ENCODE measurements at regions not wholly inside any gene's neighbourhood (a gene's known extent, or its start where the extent isn't known, plus 50 kb on each side); places are given as distances from the start of the nearest gene placed in this dataset.

DNA sequence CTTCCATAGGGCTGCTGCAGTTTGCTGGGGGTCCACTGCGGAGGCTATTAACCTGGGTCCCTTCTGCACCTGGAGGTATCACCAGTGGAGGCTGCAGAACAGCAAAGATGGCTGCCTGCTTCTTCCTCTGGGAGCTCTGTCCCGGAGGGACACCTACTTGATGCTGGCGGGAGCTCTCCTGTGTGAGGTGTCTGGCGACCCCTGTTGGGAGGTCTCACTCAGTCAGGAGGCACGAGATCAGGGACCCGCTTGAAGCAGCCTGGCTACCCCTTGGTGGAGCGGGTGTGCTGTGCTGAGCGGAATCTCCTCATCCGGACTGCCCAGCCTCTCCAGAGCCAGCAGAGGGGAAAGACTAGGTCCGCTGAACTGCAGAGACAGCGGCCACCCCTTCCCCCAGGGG lies 56.0 kb upstream of the CTXND1 start:
- Histone ChIP-seq H3K36me3 (no peaks in the 10 kb centered on the region), H3K4me1 (no peaks in the 10 kb centered on the region), H3K4me3 (no peak overlapping the region), H3K9me3 (replicated peaks) (no peaks in the 10 kb centered on the region), H3K27ac (no peak overlapping the region), H3K27me3 (0 out of 2 replicates have a peak, but pooled peaks cover 3% of the 10 kb centered on the region)
- peak in 1 of 2 experiments; percentile 17 for DNase-seq

DNA sequence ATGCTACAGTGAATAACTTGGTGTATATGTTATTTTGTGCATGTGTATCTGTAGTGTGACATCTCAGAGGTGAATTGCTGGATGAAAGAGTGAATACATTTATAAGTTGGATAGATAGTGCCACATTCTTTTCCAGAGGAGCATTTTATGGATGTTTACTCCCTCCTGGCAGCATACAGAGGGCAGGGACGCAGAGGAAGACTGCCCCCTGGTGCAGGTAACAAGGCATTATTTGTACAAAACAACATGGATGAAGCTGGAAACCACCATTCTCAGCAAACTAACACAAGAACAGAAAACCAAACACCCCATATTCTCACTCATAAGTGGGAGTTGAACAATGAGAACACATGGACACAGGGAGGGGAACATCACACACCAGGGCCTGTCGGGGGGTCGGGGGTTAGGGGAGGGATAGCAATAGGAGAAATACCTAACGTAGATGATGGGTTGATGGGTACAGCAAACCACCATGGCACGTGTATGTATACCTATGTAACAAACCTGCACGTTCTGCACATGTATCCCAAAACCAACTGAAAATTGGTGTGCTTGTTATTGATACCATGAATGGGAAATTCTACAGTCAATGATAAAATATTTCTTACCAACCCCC lies 57.9 kb upstream of the CTXND1 start:
- no peak overlapping the region for H3K4me3 ChIP-seq
- no peaks in the 10 kb centered on the region for H3K36me3 ChIP-seq
- H3K27ac ChIP-seq, result no peak overlapping the region
- no peaks in the 10 kb centered on the region for H3K9me3 ChIP-seq (replicated peaks)
- peak in 1 of 2 experiments; percentile 54 for DNase-seq
- 0 out of 2 replicates have a peak, but pooled peaks cover 3% of the 10 kb centered on the region for H3K27me3 ChIP-seq
- no peaks in the 10 kb centered on the region for H3K4me1 ChIP-seq

- no peak for DNase-seq
- no peak overlapping the region for H3K27ac ChIP-seq
- H3K36me3 ChIP-seq, result no peaks in the 10 kb centered on the region
- no peaks in the 10 kb centered on the region for H3K4me1 ChIP-seq
- H3K27me3 ChIP-seq, result 0 out of 2 replicates have a peak, but pooled peaks cover 3% of the 10 kb centered on the region
- no peak overlapping the region for H3K4me3 ChIP-seq
- H3K9me3 ChIP-seq (replicated peaks), result no peaks in the 10 kb centered on the region
Observed at GRCh38 chr15:80310776-80311175, 58.8 kb upstream of the CTXND1 start.

DNA sequence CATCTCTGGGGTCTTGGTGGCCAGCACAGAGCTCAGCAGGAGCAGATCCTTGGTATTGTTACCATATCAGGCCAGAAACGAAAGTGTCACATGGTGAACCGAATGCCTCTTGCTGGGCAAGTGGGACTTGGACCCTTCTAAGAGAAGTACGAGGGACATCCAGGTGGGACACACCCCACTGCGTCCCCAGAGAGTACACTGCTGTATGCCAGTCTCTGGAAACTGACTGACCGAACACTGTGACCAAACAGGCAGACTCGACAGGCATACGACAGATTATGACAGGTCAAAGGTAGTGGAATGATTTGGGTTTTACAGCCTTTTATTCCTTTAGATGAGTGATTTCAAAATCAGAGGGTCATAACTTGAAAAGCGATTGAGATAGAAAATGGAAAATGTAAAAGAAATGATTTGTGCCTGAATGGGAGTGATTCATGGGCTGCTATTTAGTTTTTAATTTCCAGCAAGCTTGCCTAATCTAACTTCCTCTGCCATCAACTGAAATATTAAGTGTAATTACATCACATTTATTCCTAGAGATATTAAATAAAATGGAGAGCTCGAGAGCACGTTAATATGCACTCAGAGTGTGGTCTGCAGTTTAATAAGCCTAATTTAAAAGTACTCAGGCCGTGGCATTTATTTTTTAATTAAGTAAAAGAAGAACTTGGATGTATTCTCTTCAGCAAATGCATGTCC lies 63.4 kb upstream of the CTXND1 start:
- Histone ChIP-seq H3K36me3 (no peaks in the 10 kb centered on the region), H3K27ac (no peak overlapping the region), H3K4me3 (no peak overlapping the region), H3K27me3 (no peaks in the 10 kb centered on the region), H3K4me1 (no peaks in the 10 kb centered on the region), H3K9me3 (replicated peaks) (no peaks in the 10 kb centered on the region)
- no peak for DNase-seq

- no peaks in the 10 kb centered on the region for H3K27me3 ChIP-seq
- H3K27ac ChIP-seq, result no peak overlapping the region
- no peaks in the 10 kb centered on the region for H3K9me3 ChIP-seq (replicated peaks)
- H3K4me3 ChIP-seq, result no peak overlapping the region
- no peaks in the 10 kb centered on the region for H3K4me1 ChIP-seq
- DNase-seq, result no peak
- H3K36me3 ChIP-seq, result peaks cover 3% of the 10 kb centered on the region; the same call in 1 of the 2 replicates
Observed at GRCh38 chr15:80317389-80318182, 65.6 kb upstream of the CTXND1 start.

DNA sequence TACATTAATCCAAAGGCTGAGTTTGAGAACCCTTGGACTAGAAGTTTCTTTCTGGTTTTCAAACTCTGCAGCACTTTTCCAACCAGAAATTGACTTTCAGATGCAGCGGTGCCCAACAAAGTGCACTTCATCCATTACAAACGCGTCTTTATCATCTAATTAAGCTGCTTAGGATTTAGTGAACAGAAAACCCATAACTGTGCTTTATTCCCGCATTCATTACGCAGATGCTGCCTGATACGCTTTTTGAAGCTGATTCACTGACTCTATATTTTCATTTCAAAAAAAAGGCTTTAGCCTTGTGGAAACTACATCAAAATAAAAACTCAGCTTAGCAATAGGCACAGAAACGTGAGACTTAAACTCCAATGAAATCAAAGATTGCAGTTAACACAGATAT lies 69.8 kb upstream of the CTXND1 start:
- H3K27ac ChIP-seq, result no peak overlapping the region
- no peaks in the 10 kb centered on the region for H3K27me3 ChIP-seq
- no peak overlapping the region for H3K4me3 ChIP-seq
- H3K9me3 ChIP-seq (replicated peaks), result 0 out of 2 replicates have a peak, but pooled peaks cover 7% of the 10 kb centered on the region
- H3K36me3 ChIP-seq, result peaks cover 3% of the 10 kb centered on the region; the same call in 1 of the 2 replicates
- H3K4me1 ChIP-seq, result no peaks in the 10 kb centered on the region
- DNase-seq, result no peak

GRCh38 chr15:80323285-80323684 lies 71.3 kb upstream of the CTXND1 start:
- H3K4me1 ChIP-seq, result no peaks in the 10 kb centered on the region
- H3K36me3 ChIP-seq, result peaks cover 3% of the 10 kb centered on the region; the same call in 1 of the 2 replicates
- no peaks in the 10 kb centered on the region for H3K27me3 ChIP-seq
- 0 out of 2 replicates have a peak, but pooled peaks cover 7% of the 10 kb centered on the region for H3K9me3 ChIP-seq (replicated peaks)
- no peak overlapping the region for H3K27ac ChIP-seq
- peak in 1 of 2 experiments; percentile 5 for DNase-seq
- H3K4me3 ChIP-seq, result no peak overlapping the region

DNA sequence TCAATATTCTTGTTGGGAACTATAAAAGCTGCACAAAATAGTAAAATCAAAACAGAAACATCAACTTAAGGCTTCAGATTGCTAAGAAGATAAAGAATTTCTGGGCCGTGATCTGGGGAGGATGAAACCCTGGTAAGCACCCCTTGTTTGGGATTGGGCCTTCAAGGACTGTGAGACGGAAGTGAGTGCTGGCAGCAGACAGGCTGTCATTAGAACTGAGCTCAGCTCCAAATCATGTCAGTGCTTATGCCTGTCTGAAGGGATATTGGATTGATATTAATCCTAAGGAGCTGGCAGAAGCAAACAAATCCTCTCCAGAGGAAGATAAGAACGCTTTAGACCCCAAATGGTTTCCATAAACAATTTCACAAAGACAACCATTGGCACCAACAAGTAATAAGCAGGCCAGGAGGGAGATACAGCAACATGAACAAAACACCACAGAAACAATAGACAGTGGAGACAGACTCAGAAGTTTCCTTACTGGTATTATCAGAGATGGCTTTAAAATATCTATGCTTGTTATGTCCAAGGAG lies 72.6 kb upstream of the CTXND1 start:
- no peak for DNase-seq
- Histone ChIP-seq H3K27me3 (no peaks in the 10 kb centered on the region), H3K27ac (no peak overlapping the region), H3K4me1 (no peaks in the 10 kb centered on the region), H3K9me3 (replicated peaks) (0 out of 2 replicates have a peak, but pooled peaks cover 7% of the 10 kb centered on the region), H3K4me3 (no peak overlapping the region), H3K36me3 (peaks cover 3% of the 10 kb centered on the region; the same call in 1 of the 2 replicates)

DNA sequence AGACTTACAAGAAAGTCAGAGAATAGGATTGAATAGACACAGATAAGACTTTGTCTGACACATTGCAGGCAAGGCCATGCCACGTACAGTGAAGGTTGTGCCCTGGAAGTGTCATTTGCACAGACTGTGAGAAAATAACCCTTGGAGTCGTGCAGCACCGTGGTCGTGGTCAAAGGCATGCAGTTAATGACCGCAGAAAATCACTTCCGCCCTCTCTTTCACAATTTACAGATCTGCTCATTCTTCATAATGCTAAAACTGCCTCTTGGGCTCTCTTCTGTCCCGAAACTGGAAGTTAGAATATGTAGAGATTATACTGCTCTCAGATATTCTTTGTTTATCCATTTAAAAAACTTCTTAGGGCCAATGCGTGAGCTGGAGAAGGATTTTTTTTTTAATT lies 73.2 kb upstream of the CTXND1 start:
- Histone ChIP-seq H3K4me3 (no peak overlapping the region), H3K36me3 (peaks cover 3% of the 10 kb centered on the region; the same call in 1 of the 2 replicates), H3K27me3 (no peaks in the 10 kb centered on the region), H3K27ac (no peak overlapping the region), H3K9me3 (replicated peaks) (0 out of 2 replicates have a peak, but pooled peaks cover 7% of the 10 kb centered on the region), H3K4me1 (no peaks in the 10 kb centered on the region)
- DNase-seq, result no peak

- Histone ChIP-seq H3K9me3 (replicated peaks) (0 out of 2 replicates have a peak, but pooled peaks cover 7% of the 10 kb centered on the region), H3K4me3 (no peak overlapping the region), H3K27ac (no peak overlapping the region), H3K4me1 (no peaks in the 10 kb centered on the region), H3K27me3 (no peaks in the 10 kb centered on the region), H3K36me3 (peaks cover 3% of the 10 kb centered on the region; the same call in 1 of the 2 replicates)
- no peak for DNase-seq
Observed at GRCh38 chr15:80326270-80326669, 74.3 kb upstream of the CTXND1 start.

DNA sequence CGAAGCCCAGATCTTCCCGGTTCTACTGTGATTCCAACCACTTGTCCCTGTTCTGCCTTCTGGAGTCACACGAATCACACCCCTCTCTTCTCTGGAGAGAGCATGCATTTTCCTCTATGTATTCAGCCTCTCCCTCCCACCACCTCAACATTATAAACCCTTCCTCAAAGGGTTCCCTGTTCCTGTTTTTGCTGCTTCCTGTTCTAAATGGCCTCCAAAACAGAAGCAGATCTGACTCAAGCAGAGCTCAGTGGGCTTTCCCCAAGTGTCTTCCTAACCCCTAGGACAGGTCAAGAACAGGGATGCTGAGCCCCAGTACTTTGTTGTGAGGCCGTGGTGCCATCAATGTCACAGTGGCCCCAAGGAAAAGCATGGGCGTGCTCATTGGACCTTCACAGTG lies 75.7 kb upstream of the ARNT2 start:
- no peaks in the 10 kb centered on the region for H3K4me1 ChIP-seq
- H3K36me3 ChIP-seq, result no peaks in the 10 kb centered on the region
- H3K4me3 ChIP-seq, result no peak overlapping the region
- no peaks in the 10 kb centered on the region for H3K27me3 ChIP-seq
- H3K27ac ChIP-seq, result no peak overlapping the region
- 0 out of 2 replicates have a peak, but pooled peaks cover under 1% of the 10 kb centered on the region for H3K9me3 ChIP-seq (replicated peaks)
- no peak for DNase-seq

DNA sequence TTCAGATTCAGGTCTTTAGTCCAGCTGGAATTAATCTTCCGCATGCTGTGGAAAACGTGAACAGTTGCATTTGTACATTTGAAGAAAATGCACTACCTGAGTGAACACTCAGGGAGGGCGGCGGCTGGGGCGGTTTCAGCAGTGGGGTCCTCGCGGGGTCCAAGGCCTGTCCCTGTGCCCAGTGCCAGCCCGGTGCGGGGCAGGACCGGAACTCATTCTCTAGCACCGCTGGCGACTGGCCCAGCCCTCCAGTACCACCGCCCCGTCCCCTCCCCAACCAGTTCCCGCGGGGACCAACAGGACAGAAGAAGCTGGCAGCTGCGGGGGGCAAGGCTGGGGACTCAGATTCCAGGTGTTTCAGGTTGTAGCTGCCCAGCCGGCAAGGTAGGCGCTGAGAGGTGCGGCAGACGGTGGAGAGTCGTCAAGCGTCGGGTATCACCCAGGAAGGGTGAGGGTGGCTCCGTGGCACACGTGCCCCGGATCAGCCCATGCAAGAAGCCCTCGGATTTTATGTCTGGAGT lies 72.2 kb upstream of the ARNT2 start:
- Histone ChIP-seq H3K36me3 (no peaks in the 10 kb centered on the region), H3K27ac (no peak overlapping the region), H3K9me3 (replicated peaks) (no peaks in the 10 kb centered on the region), H3K4me3 (no peak overlapping the region), H3K4me1 (no peaks in the 10 kb centered on the region), H3K27me3 (no peaks in the 10 kb centered on the region)
- DNase-seq, result no peak

DNA sequence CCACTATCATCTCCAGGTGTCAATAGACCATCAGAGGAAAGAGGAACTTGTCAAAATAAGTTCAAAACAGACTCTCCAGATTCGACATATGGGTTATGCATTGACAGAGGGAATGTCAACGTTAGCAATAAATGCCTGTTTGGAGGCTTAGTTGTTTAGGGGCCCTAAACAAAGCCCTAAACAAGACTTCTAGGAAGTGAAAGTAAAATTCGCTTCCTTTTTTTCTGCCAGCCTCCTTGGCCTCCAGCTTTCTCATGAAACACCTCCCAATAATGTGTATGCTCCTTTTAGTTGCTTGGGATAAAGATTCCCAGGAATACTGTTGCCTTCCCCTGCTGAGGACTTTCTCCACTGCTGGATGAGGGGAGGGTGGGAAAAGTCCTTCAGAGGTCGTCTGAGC lies 70.9 kb upstream of the ARNT2 start:
- H3K4me1 ChIP-seq, result no peaks in the 10 kb centered on the region
- H3K27me3 ChIP-seq, result no peaks in the 10 kb centered on the region

GRCh38 chr15:80334521-80334920 lies 69.7 kb upstream of the ARNT2 start:
- no peak overlapping the region for H3K4me3 ChIP-seq
- DNase-seq, result no peak
- no peak overlapping the region for H3K27ac ChIP-seq
- no peaks in the 10 kb centered on the region for H3K9me3 ChIP-seq (replicated peaks)
- H3K36me3 ChIP-seq, result no peaks in the 10 kb centered on the region
- H3K27me3 ChIP-seq, result no peaks in the 10 kb centered on the region
- H3K4me1 ChIP-seq, result no peaks in the 10 kb centered on the region

More for the DNA sequence above, 70.9 kb upstream of the ARNT2 start:
- H3K4me3 ChIP-seq, result no peak overlapping the region
- H3K9me3 ChIP-seq (replicated peaks), result no peaks in the 10 kb centered on the region
- no peak for DNase-seq
- no peak overlapping the region for H3K27ac ChIP-seq
- no peaks in the 10 kb centered on the region for H3K36me3 ChIP-seq
